ENCODE measurements at regions not wholly inside any gene's neighbourhood (a gene's known extent, or its start where the extent isn't known, plus 50 kb on each side); places are given as distances from the start of the nearest gene placed in this dataset.

DNA sequence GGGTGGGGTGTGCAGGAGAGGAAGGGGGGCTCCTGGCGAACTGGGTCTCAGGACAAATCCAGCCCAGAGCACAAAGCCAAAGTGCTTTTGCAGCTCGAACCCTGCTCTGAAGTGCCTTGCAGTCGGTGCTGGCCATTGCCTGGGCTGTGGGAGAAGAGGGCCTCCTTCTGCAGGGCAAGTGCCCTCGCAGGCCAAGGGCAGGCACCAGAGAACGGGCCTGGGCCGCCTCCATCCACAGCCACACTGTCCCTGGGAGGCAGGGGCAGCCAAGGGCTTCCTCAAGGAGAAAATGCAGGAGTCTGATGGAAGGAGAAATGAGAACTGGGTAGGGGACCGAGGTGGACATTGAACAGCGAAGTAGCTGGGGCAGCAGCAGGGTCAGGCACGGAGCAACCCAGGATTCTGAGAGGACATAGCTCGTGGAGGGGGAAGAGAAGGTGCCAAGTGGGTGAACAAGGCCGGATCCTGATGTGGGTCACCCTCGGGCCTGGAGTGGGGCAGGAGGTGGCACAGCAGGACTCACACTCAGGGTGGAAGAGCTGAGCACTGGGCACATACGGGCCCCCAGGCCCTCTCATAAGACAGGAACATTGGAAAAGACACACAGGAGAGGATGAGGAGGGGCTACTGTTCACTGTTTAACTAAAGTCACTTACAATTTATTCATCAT, 312.8 kb upstream of the SALL3 start:
- TF ChIP-seq, protein P1, sequence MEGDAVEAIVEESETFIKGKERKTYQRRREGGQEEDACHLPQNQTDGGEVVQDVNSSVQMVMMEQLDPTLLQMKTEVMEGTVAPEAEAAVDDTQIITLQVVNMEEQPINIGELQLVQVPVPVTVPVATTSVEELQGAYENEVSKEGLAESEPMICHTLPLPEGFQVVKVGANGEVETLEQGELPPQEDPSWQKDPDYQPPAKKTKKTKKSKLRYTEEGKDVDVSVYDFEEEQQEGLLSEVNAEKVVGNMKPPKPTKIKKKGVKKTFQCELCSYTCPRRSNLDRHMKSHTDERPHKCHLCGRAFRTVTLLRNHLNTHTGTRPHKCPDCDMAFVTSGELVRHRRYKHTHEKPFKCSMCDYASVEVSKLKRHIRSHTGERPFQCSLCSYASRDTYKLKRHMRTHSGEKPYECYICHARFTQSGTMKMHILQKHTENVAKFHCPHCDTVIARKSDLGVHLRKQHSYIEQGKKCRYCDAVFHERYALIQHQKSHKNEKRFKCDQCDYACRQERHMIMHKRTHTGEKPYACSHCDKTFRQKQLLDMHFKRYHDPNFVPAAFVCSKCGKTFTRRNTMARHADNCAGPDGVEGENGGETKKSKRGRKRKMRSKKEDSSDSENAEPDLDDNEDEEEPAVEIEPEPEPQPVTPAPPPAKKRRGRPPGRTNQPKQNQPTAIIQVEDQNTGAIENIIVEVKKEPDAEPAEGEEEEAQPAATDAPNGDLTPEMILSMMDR (IDR thresholded peaks at IDR 0.05), result no peak
- TF ChIP-seq POLR2A (IDR thresholded peaks at IDR 0.05) (no peak), POLR2AphosphoS5 (IDR thresholded peaks at IDR 0.05; ENCODE audit: insufficient read depth in 1 of 2, low read depth in 1 of 2) (no peak)

All from vagina (tissue), 2 donors.